ENCODE measurements at regions not wholly inside any gene's neighbourhood (a gene's known extent, or its start where the extent isn't known, plus 50 kb on each side); places are given as distances from the start of the nearest gene placed in this dataset.
"Not testable (repeated sequence)": the region's sequence is repeated elsewhere in the genome, so short reads cannot be mapped to it uniquely, and the experiment has no call there.

- intact Hi-C loops (cut with DNase I), result no loop called here
- no peak for DNase-seq
Observed at GRCh38 chr3:101913168-101913567, 63.9 kb downstream of the NFKBIZ start.

GRCh38 chr3:101917761-101918160 lies 68.4 kb downstream of the NFKBIZ start:
- intact Hi-C loops (cut with DNase I); DNase-seq: not testable (repeated sequence)

GRCh38 chr3:101922151-101922725 lies 72.9 kb downstream of the NFKBIZ start:
- DNase-seq; intact Hi-C loops (cut with DNase I): not testable (repeated sequence)

GRCh38 chr3:101924621-101925020 lies 75.3 kb downstream of the NFKBIZ start:
- DNase-seq; intact Hi-C loops (cut with DNase I): not testable (repeated sequence)

- DNase-seq; intact Hi-C loops (cut with DNase I): not testable (repeated sequence)
Observed at GRCh38 chr3:101925124-101925523, 75.8 kb downstream of the NFKBIZ start.

GRCh38 chr3:101925564-101925963 lies 76.2 kb downstream of the NFKBIZ start:
- intact Hi-C loops (cut with DNase I), result no loop called here
- no peak for DNase-seq

GRCh38 chr3:101926594-101927105 lies 77.3 kb downstream of the NFKBIZ start:
- intact Hi-C loops (cut with DNase I), result no loop called here
- DNase-seq, result no peak

GRCh38 chr3:101928890-101929289 lies 79.6 kb downstream of the NFKBIZ start:
- intact Hi-C loops (cut with DNase I), result no loop called here

GRCh38 chr3:101931081-101931480 lies 81.8 kb downstream of the NFKBIZ start:
- no peak for DNase-seq
- intact Hi-C loops (cut with DNase I), result no loop called here

More at GRCh38 chr3:101928890-101929289, 79.6 kb downstream of the NFKBIZ start:
- DNase-seq, result no peak

- intact Hi-C loops (cut with DNase I), result no loop called here
- no peak for DNase-seq
Observed at GRCh38 chr3:101932326-101933068, 83.2 kb downstream of the NFKBIZ start.

- intact Hi-C loops (cut with DNase I), result no loop called here
- no peak for DNase-seq
Observed at GRCh38 chr3:101936419-101937356, 87.4 kb downstream of the NFKBIZ start.

GRCh38 chr3:101938262-101938847 lies 89.0 kb downstream of the NFKBIZ start:
- intact Hi-C loops (cut with DNase I), result no loop called here

GRCh38 chr3:101939361-101940049 lies 90.2 kb downstream of the NFKBIZ start:
- intact Hi-C loops (cut with DNase I), result no loop called here
- DNase-seq, result no peak

More at GRCh38 chr3:101938262-101938847, 89.0 kb downstream of the NFKBIZ start:
- no peak for DNase-seq

GRCh38 chr3:101940521-101941317 lies 91.4 kb downstream of the NFKBIZ start:
- intact Hi-C loops (cut with DNase I), result no loop called here
- DNase-seq, result no peak

- DNase-seq, result no peak
- intact Hi-C loops (cut with DNase I), result no loop called here
Observed at GRCh38 chr3:101941318-101942040, 92.2 kb downstream of the NFKBIZ start.

GRCh38 chr3:101942356-101942755 lies 93.0 kb downstream of the NFKBIZ start:
- DNase-seq, result no peak
- intact Hi-C loops (cut with DNase I), result no loop called here

- intact Hi-C loops (cut with DNase I), result no loop called here
- no peak for DNase-seq
Observed at GRCh38 chr3:101943029-101943428, 93.7 kb downstream of the NFKBIZ start.

- DNase-seq, result no peak
- intact Hi-C loops (cut with DNase I), result no loop called here
Observed at GRCh38 chr3:101944308-101944707, 95.0 kb downstream of the NFKBIZ start.

All from posterior cingulate gyrus (tissue), 11 donors.